Breast epithelium (tissue), 4 donors: ENCODE measurements at regions not wholly inside any gene's neighbourhood (a gene's known extent, or its start where the extent isn't known, plus 50 kb on each side); places are given as distances from the start of the nearest gene placed in this dataset.

ENCODE experiments used
- DNase-seq, 2 donors: peaks; one replicate each; pipeline ENCODE4 v3.0.0-alpha.2; 2019; ENCODE audit warnings: low spot score in 2 of 2
- H3K27ac ChIP-seq, 2 donors: fragments of 200-600 bp; sonication (generic) in 1 of 2; one replicate each; pipeline ENCODE4 v1.5.1; 2016 to 2019; ENCODE audit warnings: mild to moderate bottlenecking in 1 of 2
- H3K27me3 ChIP-seq, 2 donors: fragments of 200-600 bp; sonication (generic) in 1 of 2; one replicate each; pipeline versions ENCODE4 v1.5.1 to v1.6.0; 2017 to 2019; ENCODE audit warnings: control low read depth in 1 of 2, mild to moderate bottlenecking in 1 of 2
- H3K36me3 ChIP-seq: fragments of 200-600 bp; one replicate; pipeline ENCODE4 v1.5.1; 2019
- H3K4me1 ChIP-seq, 2 donors: fragments of 200-600 bp; sonication (generic); one replicate each; pipeline ENCODE4 v1.5.1; 2016 to 2019; ENCODE audit warnings: control low read depth in 1 of 2
- H3K4me3 ChIP-seq, 3 donors: fragments of 200-600 bp; sonication (generic); 1 replicate in 2 of 3; 2 replicates in 1 of 3; pipeline ENCODE4 v1.5.1; 2016 to 2019; ENCODE audit warnings: mild to moderate bottlenecking in 3 of 3, moderate library complexity in 2 of 3
- H3K9me3 ChIP-seq, 2 donors: fragments of 200-600 bp; sonication (generic) in 1 of 2; one replicate each; pipeline ENCODE4 v1.5.1; 2016 to 2019; ENCODE audit warnings: control low read depth in 1 of 2
- POLR2A ChIP-seq: fragments of 450-650 bp; IDR thresholded peaks from one replicate; pipeline ENCODE4 v1.6.1; 2016; ENCODE audit warnings: antibody characterized with exemption, mild to moderate bottlenecking, moderate library complexity
- POLR2AphosphoS5 ChIP-seq, 3 donors: sonication (generic); formaldehyde crosslinking; IDR thresholded peaks; one replicate each; pipeline ENCODE4 v1.6.1; 2017; ENCODE audit warnings: antibody characterized with exemption in 3 of 3
- intact Hi-C: fragments of 100-400 bp; cut with DNase I; formaldehyde crosslinking; loops from one replicate; pipeline ENCODE4 v1.15.1; 2023; ENCODE audit warnings: low total_unique reads
- TF ChIP-seq, protein P1 (sequence below), 3 donors: fragments of 450-650 bp; IDR thresholded peaks; one replicate each; pipeline ENCODE4 v1.5.1; 2016 to 2017; ENCODE audit warnings: antibody characterized with exemption in 3 of 3, mild to moderate bottlenecking in 3 of 3, moderate library complexity in 3 of 3

DNA sequence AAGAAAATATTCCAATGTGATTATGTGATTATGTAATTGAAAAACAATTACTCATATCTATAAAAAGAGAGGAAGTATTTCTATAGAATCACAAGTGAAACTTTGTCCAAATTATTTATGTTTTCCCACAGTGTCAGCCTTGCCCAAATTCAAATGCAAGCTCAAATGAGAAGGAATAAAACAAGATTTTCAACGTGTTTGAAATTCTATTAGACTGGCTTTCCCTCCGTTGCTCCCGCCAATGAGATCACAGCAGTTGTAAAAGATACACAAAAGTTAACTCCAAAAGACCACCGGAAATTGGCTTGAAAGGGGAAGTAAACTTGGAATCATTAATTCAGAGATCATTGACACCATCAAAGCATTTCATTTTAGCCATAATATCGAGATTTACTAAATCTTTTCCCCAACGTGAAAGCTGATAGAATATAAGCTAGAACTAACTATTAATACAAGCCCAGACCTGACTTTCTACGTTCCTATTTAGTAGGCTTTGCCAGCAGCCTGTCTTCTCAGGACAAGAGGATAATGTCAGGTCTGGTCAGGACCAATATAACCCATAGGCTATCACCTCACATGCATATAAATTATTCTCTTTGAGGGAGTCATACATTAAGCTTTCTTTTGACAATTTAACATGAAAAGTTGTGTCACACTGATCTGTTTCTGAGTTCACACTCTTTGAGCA is 222.6 kb upstream of the CHAC2 start:
- peaks cover 0 to 19% of the 10 kb centered on the region in 2 donors for H3K9me3 ChIP-seq
- intact Hi-C loops, result no loop called here
- DNase-seq, result no peak
- no peak overlapping the region for H3K4me3 ChIP-seq
- no peaks in the 10 kb centered on the region for H3K36me3 ChIP-seq
- no peak overlapping the region for H3K27ac ChIP-seq
- no peak for TF ChIP-seq POLR2A
- TF ChIP-seq, protein P1, sequence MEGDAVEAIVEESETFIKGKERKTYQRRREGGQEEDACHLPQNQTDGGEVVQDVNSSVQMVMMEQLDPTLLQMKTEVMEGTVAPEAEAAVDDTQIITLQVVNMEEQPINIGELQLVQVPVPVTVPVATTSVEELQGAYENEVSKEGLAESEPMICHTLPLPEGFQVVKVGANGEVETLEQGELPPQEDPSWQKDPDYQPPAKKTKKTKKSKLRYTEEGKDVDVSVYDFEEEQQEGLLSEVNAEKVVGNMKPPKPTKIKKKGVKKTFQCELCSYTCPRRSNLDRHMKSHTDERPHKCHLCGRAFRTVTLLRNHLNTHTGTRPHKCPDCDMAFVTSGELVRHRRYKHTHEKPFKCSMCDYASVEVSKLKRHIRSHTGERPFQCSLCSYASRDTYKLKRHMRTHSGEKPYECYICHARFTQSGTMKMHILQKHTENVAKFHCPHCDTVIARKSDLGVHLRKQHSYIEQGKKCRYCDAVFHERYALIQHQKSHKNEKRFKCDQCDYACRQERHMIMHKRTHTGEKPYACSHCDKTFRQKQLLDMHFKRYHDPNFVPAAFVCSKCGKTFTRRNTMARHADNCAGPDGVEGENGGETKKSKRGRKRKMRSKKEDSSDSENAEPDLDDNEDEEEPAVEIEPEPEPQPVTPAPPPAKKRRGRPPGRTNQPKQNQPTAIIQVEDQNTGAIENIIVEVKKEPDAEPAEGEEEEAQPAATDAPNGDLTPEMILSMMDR (IDR thresholded peaks at IDR 0.05), result no peak
- no peak for TF ChIP-seq POLR2AphosphoS5 (IDR thresholded peaks at IDR 0.05)
- no peaks in the 10 kb centered on the region for H3K27me3 ChIP-seq
- no peaks in the 10 kb centered on the region for H3K4me1 ChIP-seq

DNA sequence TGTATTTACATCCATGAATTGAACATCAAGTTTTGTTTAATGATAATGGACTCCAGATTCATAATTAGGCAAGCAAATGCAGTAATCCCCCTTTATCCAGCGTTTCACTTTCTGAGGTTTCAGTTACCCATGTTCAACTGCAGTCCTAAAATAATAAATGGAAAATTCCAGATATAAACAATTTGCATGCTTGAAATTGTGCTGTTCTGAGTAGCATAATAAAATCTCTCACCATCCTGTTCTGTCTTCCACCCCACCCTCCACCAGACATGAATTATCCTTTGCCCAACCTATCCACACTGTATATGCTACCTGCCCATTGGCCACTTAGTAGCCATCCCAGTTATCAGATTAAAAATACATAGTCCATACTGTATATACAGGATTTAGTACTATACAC is 224.5 kb upstream of the CHAC2 start:
- H3K27me3 ChIP-seq, result no peaks in the 10 kb centered on the region
- H3K4me1 ChIP-seq, result no peaks in the 10 kb centered on the region
- intact Hi-C loops, result no loop called here
- peaks cover 0 to 20% of the 10 kb centered on the region in 2 donors for H3K9me3 ChIP-seq
- no peak overlapping the region for H3K27ac ChIP-seq
- no peak for TF ChIP-seq POLR2AphosphoS5 (IDR thresholded peaks at IDR 0.05)
- TF ChIP-seq, protein P1 (IDR thresholded peaks at IDR 0.05), result no peak
- no peak for TF ChIP-seq POLR2A
- H3K4me3 ChIP-seq, result no peak overlapping the region
- H3K36me3 ChIP-seq, result no peaks in the 10 kb centered on the region
- DNase-seq, result no peak

DNA sequence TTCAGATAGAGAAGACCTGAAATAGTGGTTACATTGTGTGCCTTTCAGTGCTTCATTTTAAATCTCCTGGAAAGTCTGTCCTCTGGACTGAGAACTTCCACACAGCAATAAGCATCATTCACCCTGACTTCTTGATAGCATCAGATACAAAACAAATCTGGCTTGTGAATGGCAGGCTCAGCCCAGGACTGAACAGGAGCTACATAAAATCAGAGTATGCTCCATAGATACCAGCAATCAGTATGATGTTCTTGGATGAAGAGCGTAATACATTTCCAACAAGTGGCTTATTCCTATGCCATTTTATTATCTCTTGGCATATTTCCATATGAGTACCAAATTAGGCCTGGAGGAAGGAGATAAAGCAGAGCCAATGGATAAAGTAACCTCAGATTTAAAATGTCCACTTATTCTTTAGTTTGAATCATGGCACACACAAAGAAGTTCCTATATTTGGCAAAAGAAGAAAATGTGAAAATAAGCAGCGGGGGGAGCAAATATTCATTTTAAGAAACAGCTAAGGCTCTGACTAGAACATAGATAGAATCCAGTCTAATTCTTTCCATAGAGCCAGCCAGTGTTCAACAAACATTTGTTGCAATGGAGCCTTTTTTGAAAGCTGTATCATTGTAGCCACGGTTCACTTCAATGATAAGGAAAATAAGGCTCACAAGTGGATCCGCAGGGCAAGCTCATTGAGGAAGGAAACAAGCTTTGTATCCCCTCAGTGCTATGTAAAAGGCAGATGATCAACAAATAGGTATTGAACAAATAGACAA is 230.8 kb upstream of the CHAC2 start:
- H3K27ac ChIP-seq, result no peak overlapping the region
- intact Hi-C loops, result no loop called here
- TF ChIP-seq POLR2AphosphoS5 (IDR thresholded peaks at IDR 0.05), result no peak
- H3K9me3 ChIP-seq, result peaks cover 0 to 16% of the 10 kb centered on the region in 2 donors
- no peaks in the 10 kb centered on the region for H3K36me3 ChIP-seq
- DNase-seq, result no peak
- no peaks in the 10 kb centered on the region for H3K4me1 ChIP-seq
- H3K4me3 ChIP-seq, result no peak overlapping the region
- H3K27me3 ChIP-seq, result no peaks in the 10 kb centered on the region

DNA sequence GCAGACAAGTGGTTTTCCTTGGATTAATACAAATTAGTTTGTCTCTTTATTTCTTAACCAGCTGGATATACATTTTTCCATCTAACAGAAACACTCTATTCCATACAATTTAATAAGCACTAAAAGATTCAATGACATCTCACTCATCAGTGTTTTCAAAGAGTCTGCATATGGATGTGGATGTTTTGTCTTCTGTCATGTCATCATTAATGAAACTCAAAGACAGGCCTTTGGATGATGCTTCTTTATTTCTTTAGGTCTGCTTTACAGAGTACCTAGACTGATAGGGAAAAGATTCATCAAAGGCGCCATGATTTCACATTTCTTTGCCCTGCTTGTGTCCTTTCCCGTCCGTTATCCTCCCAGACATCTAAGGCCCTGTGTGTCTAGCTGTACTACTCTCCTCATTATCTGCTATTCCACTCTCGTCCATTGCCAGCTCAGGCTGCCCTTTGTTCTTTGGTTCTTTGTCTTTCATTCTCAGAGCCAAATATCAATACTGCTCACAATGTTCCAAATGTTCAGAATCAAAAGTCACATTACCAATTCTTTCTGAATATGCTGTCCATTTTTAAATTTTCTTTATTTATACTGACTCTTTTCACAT is 232.3 kb upstream of the CHAC2 start:
- DNase-seq, result no peak
- Histone ChIP-seq H3K4me1 (no peaks in the 10 kb centered on the region), H3K27ac (no peak overlapping the region), H3K4me3 (no peak overlapping the region), H3K9me3 (peaks cover 0 to 11% of the 10 kb centered on the region in 2 donors), H3K36me3 (no peaks in the 10 kb centered on the region), H3K27me3 (no peaks in the 10 kb centered on the region)
- TF ChIP-seq POLR2AphosphoS5 (IDR thresholded peaks at IDR 0.05) (no peak), POLR2A (no peak)
- TF ChIP-seq, protein P1 (IDR thresholded peaks at IDR 0.05), result no peak
- intact Hi-C loops, result no loop called here

DNA sequence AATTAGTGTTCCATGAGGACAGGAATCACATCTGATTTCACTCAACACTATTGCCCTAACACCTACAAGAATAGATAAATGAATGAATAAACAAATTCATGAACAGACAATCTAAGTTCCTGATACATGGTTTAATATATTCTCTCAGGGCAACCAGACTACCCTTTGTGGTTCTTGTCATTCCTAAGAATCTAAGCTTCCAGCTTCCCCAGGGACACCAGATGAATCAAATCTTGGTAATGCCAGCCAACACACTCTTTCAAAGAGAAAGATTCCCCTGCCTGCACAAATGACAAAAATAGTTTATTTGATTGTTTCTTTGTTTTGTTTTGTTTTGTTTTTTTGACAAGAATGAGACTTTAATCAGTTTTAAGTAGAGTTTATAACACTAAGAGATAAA is 237.5 kb upstream of the CHAC2 start:
- DNase-seq, result no peak
- TF ChIP-seq, protein P1 (IDR thresholded peaks at IDR 0.05), result no peak
- TF ChIP-seq POLR2AphosphoS5 (IDR thresholded peaks at IDR 0.05), result no peak

More for the DNA sequence above, 237.5 kb upstream of the CHAC2 start:
- Histone ChIP-seq H3K9me3 (peaks cover 4 to 15% of the 10 kb centered on the region in 2 donors), H3K27ac (no peak overlapping the region), H3K4me3 (no peak overlapping the region), H3K4me1 (no peaks in the 10 kb centered on the region), H3K27me3 (no peaks in the 10 kb centered on the region), H3K36me3 (no peaks in the 10 kb centered on the region)
- intact Hi-C loops, result no loop called here
